ENCODE measurements at regions not wholly inside any gene's neighbourhood (a gene's known extent, or its start where the extent isn't known, plus 50 kb on each side); places are given as distances from the start of the nearest gene placed in this dataset.

GRCh38 chr6:743320-744096, 50.6 kb upstream of the EXOC2 start:
- TF ChIP-seq CTCF (IDR thresholded peaks at IDR 0.05) (no peak), EP300 (IDR thresholded peaks at IDR 0.05) (no peak), POLR2A (IDR thresholded peaks at IDR 0.05) (no peak)

Data from ovary (tissue), 3 donors.